ENCODE measurements at regions not wholly inside any gene's neighbourhood (a gene's known extent, or its start where the extent isn't known, plus 50 kb on each side); places are given as distances from the start of the nearest gene placed in this dataset.

DNA sequence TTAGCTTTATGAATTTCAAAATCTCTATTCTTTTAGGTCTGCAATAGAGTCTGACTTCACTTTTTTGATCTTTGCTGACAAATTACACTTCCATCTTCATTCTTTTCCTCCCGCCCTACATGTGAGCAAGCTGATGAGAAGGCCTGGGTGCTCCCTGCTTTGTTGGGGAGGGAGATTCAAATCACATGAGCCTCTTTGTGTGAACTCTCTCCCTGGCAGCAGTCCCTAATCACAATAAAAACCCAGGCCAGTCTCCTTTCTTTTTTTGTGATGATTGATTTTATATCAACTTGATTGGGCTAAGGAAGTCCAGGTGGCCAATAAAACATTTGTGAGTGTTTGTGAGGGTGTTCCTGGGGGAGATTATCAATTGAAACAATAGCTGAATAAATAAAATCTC, 89.4 kb downstream of the PSAT1 start:
- TF ChIP-seq EZH2 (IDR thresholded peaks at IDR 0.05; ENCODE audit: insufficient read depth, poor library complexity, severe bottlenecking) (no peak), EZH2phosphoT487 (IDR thresholded peaks at IDR 0.05; ENCODE audit: insufficient read depth, low read depth) (no peak)

Measured in GM23248 (cell line).